ENCODE measurements at regions not wholly inside any gene's neighbourhood (a gene's known extent, or its start where the extent isn't known, plus 50 kb on each side); places are given as distances from the start of the nearest gene placed in this dataset.

- no peak for DNase-seq (ENCODE audit: low spot score)
Observed at GRCh38 chr16:64238571-64238970, 883.3 kb downstream of the CDH11 start.

GRCh38 chr16:64236316-64236715, 885.5 kb downstream of the CDH11 start:
- DNase-seq (ENCODE audit: low spot score): no peak

GRCh38 chr16:64234200-64234599, 887.7 kb downstream of the CDH11 start:
- DNase-seq (ENCODE audit: low spot score): no peak

GRCh38 chr16:64225696-64226095, 896.2 kb downstream of the CDH11 start:
- no peak for DNase-seq (ENCODE audit: low spot score)

- DNase-seq (ENCODE audit: low spot score): no peak
Observed at GRCh38 chr16:64225036-64225435, 896.8 kb downstream of the CDH11 start.

GRCh38 chr16:64217789-64218535, 903.9 kb downstream of the CDH11 start:
- no peak for DNase-seq (ENCODE audit: low spot score)

- DNase-seq (ENCODE audit: low spot score): no peak
Observed at GRCh38 chr16:64215730-64216129, 906.1 kb downstream of the CDH11 start.

GRCh38 chr16:64211331-64211730, 910.5 kb downstream of the CDH11 start:
- DNase-seq (ENCODE audit: low spot score): no peak

GRCh38 chr16:64206862-64207261, 915.0 kb downstream of the CDH11 start:
- DNase-seq (ENCODE audit: low spot score): no peak

- DNase-seq (ENCODE audit: low spot score): no peak
Observed at GRCh38 chr16:64203126-64203525, 918.7 kb downstream of the CDH11 start.

GRCh38 chr16:64202571-64202970, 919.3 kb downstream of the CDH11 start:
- no peak for DNase-seq (ENCODE audit: low spot score)

GRCh38 chr16:64196444-64196843, 925.4 kb downstream of the CDH11 start:
- no peak for DNase-seq (ENCODE audit: low spot score)

GRCh38 chr16:64185954-64186353, 935.9 kb downstream of the CDH11 start:
- no peak for DNase-seq (ENCODE audit: low spot score)

- DNase-seq (ENCODE audit: low spot score): no peak
Observed at GRCh38 chr16:64184156-64184555, 937.7 kb downstream of the CDH11 start.

GRCh38 chr16:64182985-64183384, 938.9 kb downstream of the CDH11 start:
- no peak for DNase-seq (ENCODE audit: low spot score)

- DNase-seq (ENCODE audit: low spot score): peak; percentile 70
Observed at GRCh38 chr16:64181271-64181925, 940.5 kb downstream of the CDH11 start.

- DNase-seq (ENCODE audit: low spot score): no peak
Observed at GRCh38 chr16:64180136-64180900, 941.5 kb downstream of the CDH11 start.

GRCh38 chr16:64174327-64174726, 947.5 kb downstream of the CDH11 start:
- no peak for DNase-seq (ENCODE audit: low spot score)

- DNase-seq (ENCODE audit: low spot score): no peak
Observed at GRCh38 chr16:64172652-64173051, 949.2 kb downstream of the CDH11 start.

GRCh38 chr16:64172226-64172625, 949.6 kb downstream of the CDH11 start:
- DNase-seq (ENCODE audit: low spot score): no peak

GRCh38 chr16:64171632-64172031, 950.2 kb downstream of the CDH11 start:
- DNase-seq (ENCODE audit: low spot score): no peak

- DNase-seq (ENCODE audit: low spot score): no peak
Observed at GRCh38 chr16:64168371-64168770, 953.5 kb downstream of the CDH11 start.

GRCh38 chr16:64167936-64168335, 953.9 kb downstream of the CDH11 start:
- peak; percentile 44 for DNase-seq (ENCODE audit: low spot score)
